ENCODE measurements at regions not wholly inside any gene's neighbourhood (a gene's known extent, or its start where the extent isn't known, plus 50 kb on each side); places are given as distances from the start of the nearest gene placed in this dataset.

DNA sequence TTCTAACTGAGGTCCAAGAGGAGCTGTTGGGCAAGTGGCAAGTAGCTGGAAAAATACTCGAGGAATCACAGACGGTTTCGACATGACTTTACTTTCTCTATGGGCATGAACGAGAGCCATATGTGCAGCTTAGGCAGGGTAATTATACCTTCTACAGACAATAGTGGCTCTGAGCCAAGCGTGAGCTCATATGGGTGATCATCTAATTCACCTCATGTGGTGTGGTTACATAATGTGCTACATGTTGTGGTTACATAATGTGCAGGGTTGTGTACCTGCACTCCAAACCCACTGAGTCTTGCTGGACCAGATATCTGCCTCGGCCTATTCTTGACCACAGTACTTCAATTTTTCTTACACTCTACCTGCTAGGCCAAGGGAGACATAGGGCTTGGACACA, 771.7 kb upstream of the EYS start:
- in situ Hi-C loops (cut with HindIII; ENCODE audit: low sequenced_read_pairs): no loop called here
- no peak for DNase-seq (ENCODE audit: low spot score)

DNA sequence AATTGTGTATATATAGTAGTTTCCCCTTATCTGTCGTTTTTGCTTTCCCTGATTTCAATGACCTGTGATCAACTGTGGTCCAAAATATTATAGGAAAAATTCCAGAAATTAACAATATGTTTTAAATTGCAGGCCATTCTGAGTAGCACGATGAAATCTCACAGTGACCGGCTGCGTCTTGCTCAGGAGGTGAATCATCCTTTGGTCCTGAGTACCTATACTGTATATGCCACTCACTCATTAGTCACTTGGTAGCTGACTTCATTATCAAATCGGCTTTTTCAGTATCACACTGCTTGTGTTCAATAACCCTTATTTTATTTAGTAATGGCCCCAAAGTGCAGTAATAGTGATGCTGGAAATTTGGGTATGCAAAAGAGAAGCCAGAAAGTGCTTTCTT, 728.3 kb upstream of the EYS start:
- in situ Hi-C loops (cut with HindIII; ENCODE audit: low sequenced_read_pairs): no loop called here
- no peak for DNase-seq (ENCODE audit: low spot score)

GRCh38 chr6:66429210-66429609, 722.2 kb upstream of the EYS start:
- no peak for DNase-seq (ENCODE audit: low spot score)

GRCh38 chr6:66423047-66423446, 716.0 kb upstream of the EYS start:
- in situ Hi-C loops (cut with HindIII; ENCODE audit: low sequenced_read_pairs): no loop called here
- DNase-seq (ENCODE audit: low spot score): no peak

More at GRCh38 chr6:66429210-66429609, 722.2 kb upstream of the EYS start:
- in situ Hi-C loops (cut with HindIII; ENCODE audit: low sequenced_read_pairs): no loop called here

DNA sequence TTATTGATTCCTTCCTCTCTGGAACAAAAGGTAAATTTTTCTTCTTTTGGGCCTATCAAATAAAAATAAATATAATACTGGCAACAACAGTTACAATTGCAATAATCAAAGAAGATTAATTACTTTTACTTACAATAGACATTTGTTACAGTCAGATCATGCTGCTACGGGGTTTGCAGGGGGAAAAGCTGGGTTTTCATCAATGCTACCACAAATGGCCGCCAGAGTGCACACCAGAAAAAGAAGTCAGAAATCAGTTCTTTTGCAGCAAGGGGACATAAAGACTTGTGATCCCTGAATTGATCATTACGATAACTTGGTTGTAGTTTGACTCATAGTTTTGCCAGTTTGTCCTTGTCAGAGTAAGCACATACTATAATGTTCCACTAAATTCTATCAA, 714.5 kb upstream of the EYS start:
- no peak for DNase-seq (ENCODE audit: low spot score)
- in situ Hi-C loops (cut with HindIII; ENCODE audit: low sequenced_read_pairs): no loop called here

- in situ Hi-C loops (cut with HindIII; ENCODE audit: low sequenced_read_pairs): no loop called here
- no peak for DNase-seq (ENCODE audit: low spot score)
Observed at GRCh38 chr6:66418906-66419305, 711.9 kb upstream of the EYS start.

GRCh38 chr6:66403966-66404365, 696.9 kb upstream of the EYS start:
- in situ Hi-C loops (cut with HindIII; ENCODE audit: low sequenced_read_pairs): no loop called here
- no peak for DNase-seq (ENCODE audit: low spot score)

GRCh38 chr6:66402873-66403272, 695.8 kb upstream of the EYS start:
- in situ Hi-C loops (cut with HindIII; ENCODE audit: low sequenced_read_pairs): no loop called here

DNA sequence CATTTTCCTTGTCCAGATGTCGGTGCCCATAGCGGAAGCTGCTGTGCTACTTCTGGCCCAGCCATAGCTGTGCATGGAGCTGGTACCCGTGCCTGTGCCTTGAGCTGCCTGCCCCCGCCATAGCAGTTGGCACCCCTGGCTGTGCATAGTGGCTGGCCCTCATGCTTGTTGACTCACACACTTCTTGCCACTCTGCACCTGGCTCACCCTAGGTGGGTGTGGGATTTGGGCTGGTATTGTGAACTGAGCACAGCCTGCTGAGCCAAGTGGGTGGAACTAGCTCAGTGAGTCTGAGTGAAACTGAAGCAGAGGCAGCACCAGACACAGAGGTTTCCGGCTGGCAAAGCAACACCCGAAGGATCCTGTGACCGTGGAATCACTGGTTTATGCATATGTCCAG, 689.5 kb upstream of the EYS start:
- in situ Hi-C loops (cut with HindIII; ENCODE audit: low sequenced_read_pairs): no loop called here
- no peak for DNase-seq (ENCODE audit: low spot score)

More at GRCh38 chr6:66402873-66403272, 695.8 kb upstream of the EYS start:
- DNase-seq (ENCODE audit: low spot score): no peak

DNA sequence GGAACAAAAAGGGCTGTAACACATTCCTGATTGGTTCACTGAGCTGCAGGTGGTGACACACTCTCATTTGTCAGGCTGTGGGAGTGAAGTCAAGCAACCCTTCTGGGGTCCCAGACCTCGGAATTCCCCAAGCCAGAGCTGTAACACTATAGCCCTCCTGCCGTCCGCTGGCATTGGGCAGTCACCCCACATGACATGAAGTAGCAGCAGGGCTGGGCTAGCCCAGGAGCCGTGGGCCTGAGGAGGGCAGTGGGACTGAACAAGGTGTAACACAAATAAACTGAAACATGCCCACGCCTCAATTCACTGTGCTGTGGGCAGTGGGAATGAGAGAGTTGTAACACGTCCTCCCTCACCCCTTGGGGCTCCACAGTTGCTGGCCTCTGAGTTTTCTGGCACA, 689.1 kb upstream of the EYS start:
- in situ Hi-C loops (cut with HindIII; ENCODE audit: low sequenced_read_pairs): no loop called here
- DNase-seq (ENCODE audit: low spot score): no peak

DNA sequence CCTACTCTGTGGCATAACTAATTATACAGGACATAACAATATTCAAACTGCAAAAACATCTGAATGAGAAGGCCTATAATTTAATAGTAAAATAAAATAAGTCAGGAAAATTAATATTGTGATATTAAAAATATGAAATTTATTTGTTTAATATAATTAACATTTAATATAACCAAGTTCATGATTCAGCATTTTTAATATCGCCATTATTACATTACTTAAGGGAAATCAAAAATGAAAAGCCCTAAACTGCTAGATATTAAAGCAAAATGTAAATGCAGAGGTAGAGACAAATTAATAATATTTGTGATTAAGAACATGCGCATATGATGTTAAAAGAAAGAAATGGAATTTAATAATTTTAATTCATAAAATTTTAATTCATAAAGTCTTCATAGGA, 683.4 kb upstream of the EYS start:
- no peak for DNase-seq (ENCODE audit: low spot score)
- in situ Hi-C loops (cut with HindIII; ENCODE audit: low sequenced_read_pairs): no loop called here

- no peak for DNase-seq (ENCODE audit: low spot score)
- in situ Hi-C loops (cut with HindIII; ENCODE audit: low sequenced_read_pairs): no loop called here
Observed at GRCh38 chr6:66376001-66376400, 669.0 kb upstream of the EYS start.

- in situ Hi-C loops (cut with HindIII; ENCODE audit: low sequenced_read_pairs): no loop called here
Observed at GRCh38 chr6:66369407-66369806, 662.4 kb upstream of the EYS start.

GRCh38 chr6:66362888-66363287, 655.9 kb upstream of the EYS start:
- no peak for DNase-seq (ENCODE audit: low spot score)
- in situ Hi-C loops (cut with HindIII; ENCODE audit: low sequenced_read_pairs): no loop called here

More at GRCh38 chr6:66369407-66369806, 662.4 kb upstream of the EYS start:
- no peak for DNase-seq (ENCODE audit: low spot score)

- in situ Hi-C loops (cut with HindIII; ENCODE audit: low sequenced_read_pairs): no loop called here
- DNase-seq (ENCODE audit: low spot score): no peak
Observed at GRCh38 chr6:66361886-66362285, 654.9 kb upstream of the EYS start.

DNA sequence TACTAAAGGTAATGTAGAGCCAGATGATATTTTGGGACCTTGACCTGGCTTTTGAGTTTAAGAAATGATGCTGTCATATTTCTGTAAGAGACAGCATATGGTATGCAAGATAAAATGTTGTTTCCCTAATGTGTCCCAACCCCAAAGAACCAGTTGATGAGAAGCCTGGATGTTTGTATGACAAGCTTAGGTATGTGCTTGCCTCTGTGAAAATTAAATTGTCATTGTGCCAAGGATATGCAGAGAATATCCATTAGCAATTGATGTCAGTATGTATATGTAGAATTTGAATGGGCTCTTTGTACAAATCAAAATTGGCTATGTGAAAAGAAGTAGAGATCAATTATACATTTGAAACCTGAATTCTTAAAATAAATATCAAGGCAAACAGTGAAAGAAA, 650.8 kb upstream of the EYS start:
- DNase-seq (ENCODE audit: low spot score): no peak
- in situ Hi-C loops (cut with HindIII; ENCODE audit: low sequenced_read_pairs): no loop called here

- DNase-seq (ENCODE audit: low spot score): no peak
- in situ Hi-C loops (cut with HindIII; ENCODE audit: low sequenced_read_pairs): no loop called here
Observed at GRCh38 chr6:66355471-66355870, 648.4 kb upstream of the EYS start.

GRCh38 chr6:66344796-66345195, 637.8 kb upstream of the EYS start:
- in situ Hi-C loops (cut with HindIII; ENCODE audit: low sequenced_read_pairs): no loop called here

DNA sequence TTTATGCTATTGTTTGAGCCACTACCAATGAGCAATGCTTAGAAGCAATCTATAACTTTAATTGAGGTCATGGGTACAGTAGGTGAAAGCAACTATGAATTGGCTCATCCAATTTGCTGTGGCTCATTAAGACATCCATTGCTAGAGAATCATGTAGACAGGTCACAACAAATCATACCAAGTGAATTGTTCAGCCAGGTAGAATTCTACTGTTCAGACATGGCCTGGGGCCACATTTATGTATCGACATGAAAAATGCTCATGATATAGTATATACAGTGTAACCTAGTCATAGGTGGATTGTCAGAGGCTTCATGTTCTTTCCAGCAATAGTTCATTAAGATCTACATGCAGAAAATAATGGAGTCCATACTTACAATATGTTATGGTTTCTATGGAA, 633.7 kb upstream of the EYS start:
- DNase-seq (ENCODE audit: low spot score): no peak
- in situ Hi-C loops (cut with HindIII; ENCODE audit: low sequenced_read_pairs): no loop called here

More at GRCh38 chr6:66344796-66345195, 637.8 kb upstream of the EYS start:
- DNase-seq (ENCODE audit: low spot score): no peak

DNA sequence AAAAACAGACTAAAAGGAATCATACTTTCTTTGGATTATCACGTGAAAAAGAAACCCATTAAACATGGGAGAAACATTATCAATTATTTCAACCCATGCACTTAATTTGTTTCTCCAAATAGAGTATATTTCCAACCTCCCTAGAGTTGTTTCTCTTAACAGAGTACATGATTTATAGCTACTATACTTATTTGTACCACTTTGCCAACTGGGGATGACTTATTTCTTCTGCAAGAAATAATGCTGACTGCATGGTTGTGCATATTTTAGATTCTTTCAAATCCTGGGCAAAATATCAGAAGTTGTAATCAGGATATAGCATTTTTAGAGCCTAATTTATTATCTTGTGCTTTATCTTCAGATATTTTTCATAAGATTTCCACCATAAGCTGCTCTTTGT, 629.1 kb upstream of the EYS start:
- DNase-seq (ENCODE audit: low spot score): no peak
- in situ Hi-C loops (cut with HindIII; ENCODE audit: low sequenced_read_pairs): loop anchor here (5.0 kb wide), 1 partner anchor 39 kb away; no protein-coding TSS in a partner anchor

DNA sequence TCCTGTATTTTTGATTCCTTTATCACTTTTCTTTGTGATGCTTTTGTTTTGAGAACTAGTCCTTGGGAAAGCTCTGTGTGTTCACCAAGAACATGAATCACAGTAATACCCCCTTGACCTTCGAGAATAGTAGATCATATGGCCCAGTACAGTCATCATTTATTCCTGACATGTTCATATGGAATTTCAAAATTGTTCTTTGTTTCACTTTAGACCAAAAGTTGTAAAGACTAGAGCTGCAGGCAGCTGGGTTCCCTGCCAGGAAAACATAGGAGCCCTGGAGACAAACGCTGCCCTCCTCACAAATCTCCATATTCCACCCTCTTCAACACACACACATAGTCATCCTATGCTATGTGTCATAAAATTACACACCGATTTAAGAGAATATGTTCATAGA, 621.2 kb upstream of the EYS start:
- in situ Hi-C loops (cut with HindIII; ENCODE audit: low sequenced_read_pairs): no loop called here
- no peak for DNase-seq (ENCODE audit: low spot score)

GRCh38 chr6:66326228-66326627, 619.2 kb upstream of the EYS start:
- in situ Hi-C loops (cut with HindIII; ENCODE audit: low sequenced_read_pairs): no loop called here
- DNase-seq (ENCODE audit: low spot score): no peak

All from G401 (cell line).